ENCODE measurements at regions not wholly inside any gene's neighbourhood (a gene's known extent, or its start where the extent isn't known, plus 50 kb on each side); places are given as distances from the start of the nearest gene placed in this dataset.

GRCh38 chr2:223113161-223113560 is 61.2 kb downstream of the KCNE4 start:
- intact Hi-C loops (cut with micrococcal nuclease; ENCODE audit: unreplicated experiment) = no loop called here
- ChIA-PET RAD21 (ENCODE audit: unreplicated experiment) (no interaction called here), POLR2A (no interaction called here), CTCF (interaction anchor here (1.5 kb wide), 1 partner anchor 45 kb away, joined by 3 read pairs; no protein-coding TSS in a partner anchor), SMC1A (ENCODE audit: uncharacterized antibody, unreplicated experiment) (no interaction called here)
- no peaks in the 10 kb centered on the region for H3K79me2 ChIP-seq (ENCODE audit: control insufficient read depth, insufficient read depth, low read length)
- no peak for TF ChIP-seq GATAD2B (conservative IDR thresholded peaks at IDR 0.05; ENCODE audit: low read depth)
- TF ChIP-seq ZNF592 (IDR thresholded peaks at IDR 0.05) = no peak
- TF ChIP-seq, protein P1, sequence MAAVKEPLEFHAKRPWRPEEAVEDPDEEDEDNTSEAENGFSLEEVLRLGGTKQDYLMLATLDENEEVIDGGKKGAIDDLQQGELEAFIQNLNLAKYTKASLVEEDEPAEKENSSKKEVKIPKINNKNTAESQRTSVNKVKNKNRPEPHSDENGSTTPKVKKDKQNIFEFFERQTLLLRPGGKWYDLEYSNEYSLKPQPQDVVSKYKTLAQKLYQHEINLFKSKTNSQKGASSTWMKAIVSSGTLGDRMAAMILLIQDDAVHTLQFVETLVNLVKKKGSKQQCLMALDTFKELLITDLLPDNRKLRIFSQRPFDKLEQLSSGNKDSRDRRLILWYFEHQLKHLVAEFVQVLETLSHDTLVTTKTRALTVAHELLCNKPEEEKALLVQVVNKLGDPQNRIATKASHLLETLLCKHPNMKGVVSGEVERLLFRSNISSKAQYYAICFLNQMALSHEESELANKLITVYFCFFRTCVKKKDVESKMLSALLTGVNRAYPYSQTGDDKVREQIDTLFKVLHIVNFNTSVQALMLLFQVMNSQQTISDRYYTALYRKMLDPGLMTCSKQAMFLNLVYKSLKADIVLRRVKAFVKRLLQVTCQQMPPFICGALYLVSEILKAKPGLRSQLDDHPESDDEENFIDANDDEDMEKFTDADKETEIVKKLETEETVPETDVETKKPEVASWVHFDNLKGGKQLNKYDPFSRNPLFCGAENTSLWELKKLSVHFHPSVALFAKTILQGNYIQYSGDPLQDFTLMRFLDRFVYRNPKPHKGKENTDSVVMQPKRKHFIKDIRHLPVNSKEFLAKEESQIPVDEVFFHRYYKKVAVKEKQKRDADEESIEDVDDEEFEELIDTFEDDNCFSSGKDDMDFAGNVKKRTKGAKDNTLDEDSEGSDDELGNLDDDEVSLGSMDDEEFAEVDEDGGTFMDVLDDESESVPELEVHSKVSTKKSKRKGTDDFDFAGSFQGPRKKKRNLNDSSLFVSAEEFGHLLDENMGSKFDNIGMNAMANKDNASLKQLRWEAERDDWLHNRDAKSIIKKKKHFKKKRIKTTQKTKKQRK (IDR thresholded peaks at IDR 0.05; ENCODE audit: low read depth, low read length) = no peak
- TF ChIP-seq SIX5 (IDR thresholded peaks at IDR 0.05; ENCODE audit: low read depth, low read length, severe bottlenecking) = no peak
- TF ChIP-seq, protein P2, sequence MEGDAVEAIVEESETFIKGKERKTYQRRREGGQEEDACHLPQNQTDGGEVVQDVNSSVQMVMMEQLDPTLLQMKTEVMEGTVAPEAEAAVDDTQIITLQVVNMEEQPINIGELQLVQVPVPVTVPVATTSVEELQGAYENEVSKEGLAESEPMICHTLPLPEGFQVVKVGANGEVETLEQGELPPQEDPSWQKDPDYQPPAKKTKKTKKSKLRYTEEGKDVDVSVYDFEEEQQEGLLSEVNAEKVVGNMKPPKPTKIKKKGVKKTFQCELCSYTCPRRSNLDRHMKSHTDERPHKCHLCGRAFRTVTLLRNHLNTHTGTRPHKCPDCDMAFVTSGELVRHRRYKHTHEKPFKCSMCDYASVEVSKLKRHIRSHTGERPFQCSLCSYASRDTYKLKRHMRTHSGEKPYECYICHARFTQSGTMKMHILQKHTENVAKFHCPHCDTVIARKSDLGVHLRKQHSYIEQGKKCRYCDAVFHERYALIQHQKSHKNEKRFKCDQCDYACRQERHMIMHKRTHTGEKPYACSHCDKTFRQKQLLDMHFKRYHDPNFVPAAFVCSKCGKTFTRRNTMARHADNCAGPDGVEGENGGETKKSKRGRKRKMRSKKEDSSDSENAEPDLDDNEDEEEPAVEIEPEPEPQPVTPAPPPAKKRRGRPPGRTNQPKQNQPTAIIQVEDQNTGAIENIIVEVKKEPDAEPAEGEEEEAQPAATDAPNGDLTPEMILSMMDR (IDR thresholded peaks at IDR 0.05 in 2 of 3, conservative IDR thresholded peaks at IDR 0.05 in 1 of 3; ENCODE audit: control insufficient read depth in 2 of 3, extremely low read depth in 1 of 3, insufficient read depth in 1 of 3, low read depth in 3 of 3, low read length in 3 of 3) = no peak
- TF ChIP-seq E2F4 (IDR thresholded peaks at IDR 0.05; ENCODE audit: low read depth, low read length) = no peak
- in situ Hi-C loops (cut with MboI) = no loop called here
- no peaks in the 10 kb centered on the region for H4K20me1 ChIP-seq (ENCODE audit: control insufficient read depth, insufficient read depth)
- no peaks in the 10 kb centered on the region for H3K36me3 ChIP-seq (ENCODE audit: control insufficient read depth in 2 of 2, insufficient read depth in 2 of 2, low read length in 1 of 2)
- H3K4me3 ChIP-seq = no peak overlapping the region
- no peaks in the 10 kb centered on the region for H3K4me1 ChIP-seq (ENCODE audit: control insufficient read depth, insufficient read depth, low read length)
- no peaks in the 10 kb centered on the region; a peak in 1 of 4 replicates for H3K27me3 ChIP-seq (replicated peaks in 1 of 2; ENCODE audit: control insufficient read depth in 2 of 2, insufficient read depth in 2 of 2, low read length in 1 of 2)
- BruUV-seq (replicated peaks) = no TSS peak
- no peak overlapping the region for H2AFZ ChIP-seq (ENCODE audit: control insufficient read depth, low read depth, low read length)
- H3K9me3 ChIP-seq (replicated peaks; ENCODE audit: control insufficient read depth, insufficient read depth, low read length) = no peaks in the 10 kb centered on the region
- H3K4me2 ChIP-seq (ENCODE audit: control insufficient read depth, insufficient read depth) = no peak overlapping the region
- FAIRE-seq = no peak
- no peak for ATAC-seq
- no peak for DNase-seq (ENCODE audit: low read depth, low spot score)
- no peak overlapping the region for H3K27ac ChIP-seq (ENCODE audit: control insufficient read depth, insufficient read depth)
- no peak overlapping the region for H3K9ac ChIP-seq (ENCODE audit: control insufficient read depth, insufficient read depth, low read length)

All from GM12878 (cell line).